ENCODE measurements at regions not wholly inside any gene's neighbourhood (a gene's known extent, or its start where the extent isn't known, plus 50 kb on each side); places are given as distances from the start of the nearest gene placed in this dataset.

GRCh38 chr12:94079566-94080340, 68.6 kb upstream of the PLXNC1 start:
- no peak overlapping the region for H3K4me3 ChIP-seq (ENCODE audit: low read depth in 1 of 3, low read length in 3 of 3)
- H3K27ac ChIP-seq (ENCODE audit: low read depth in 1 of 3, low read length in 2 of 3) = no peak overlapping the region
- FAIRE-seq = no peak
- peaks cover 2 to 3% (median 2%) of the 10 kb centered on the region in 3 donors for H3K4me1 ChIP-seq (ENCODE audit: control insufficient read depth in 3 of 3, insufficient read depth in 2 of 3, low read depth in 1 of 3, low read length in 2 of 3)
- no peak for DNase-seq
- no peaks in the 10 kb centered on the region for H3K27me3 ChIP-seq (ENCODE audit: control insufficient read depth in 3 of 3, insufficient read depth in 3 of 3, low read length in 3 of 3)
- H3K9me3 ChIP-seq (ENCODE audit: control insufficient read depth in 2 of 2, insufficient read depth in 1 of 2, low read depth in 1 of 2, low read length in 1 of 2) = peaks cover 0 to 6% of the 10 kb centered on the region in 2 donors
- WGBS, 3 donors = 84 to 88% (median 86%) methylated on average over 7 of the region's 7 CpGs
- no peaks in the 10 kb centered on the region for H3K36me3 ChIP-seq (ENCODE audit: control insufficient read depth in 3 of 3, insufficient read depth in 2 of 3, low read depth in 1 of 3, low read length in 3 of 3)

- WGBS, 3 donors = 36 to 58% (median 48%) methylated on average over 3 of the region's 3 CpGs
- Histone ChIP-seq H3K36me3 (ENCODE audit: control insufficient read depth in 3 of 3, insufficient read depth in 2 of 3, low read depth in 1 of 3, low read length in 3 of 3) (no peaks in the 10 kb centered on the region), H3K27me3 (ENCODE audit: control insufficient read depth in 3 of 3, insufficient read depth in 3 of 3, low read length in 3 of 3) (no peaks in the 10 kb centered on the region), H3K4me1 (ENCODE audit: control insufficient read depth in 3 of 3, insufficient read depth in 2 of 3, low read depth in 1 of 3, low read length in 2 of 3) (peaks cover 0 to 2% (median 0%) of the 10 kb centered on the region in 3 donors), H3K27ac (ENCODE audit: low read depth in 1 of 3, low read length in 2 of 3) (no peak overlapping the region), H3K9me3 (ENCODE audit: control insufficient read depth in 2 of 2, insufficient read depth in 1 of 2, low read depth in 1 of 2, low read length in 1 of 2) (peaks cover 0 to 6% of the 10 kb centered on the region in 2 donors), H3K4me3 (ENCODE audit: low read depth in 1 of 3, low read length in 3 of 3) (no peak overlapping the region)
- DNase-seq (no peak), FAIRE-seq (no peak)
Observed at GRCh38 chr12:94080341-94081009, 67.9 kb upstream of the PLXNC1 start.

- Histone ChIP-seq H3K27me3 (ENCODE audit: control insufficient read depth in 3 of 3, insufficient read depth in 3 of 3, low read length in 3 of 3) (no peaks in the 10 kb centered on the region), H3K4me1 (ENCODE audit: control insufficient read depth in 3 of 3, insufficient read depth in 2 of 3, low read depth in 1 of 3, low read length in 2 of 3) (no peaks in the 10 kb centered on the region), H3K4me3 (ENCODE audit: low read depth in 1 of 3, low read length in 3 of 3) (no peak overlapping the region), H3K27ac (ENCODE audit: low read depth in 1 of 3, low read length in 2 of 3) (no peak overlapping the region), H3K9me3 (ENCODE audit: control insufficient read depth in 2 of 2, insufficient read depth in 1 of 2, low read depth in 1 of 2, low read length in 1 of 2) (peaks cover 0 to 6% of the 10 kb centered on the region in 2 donors), H3K36me3 (ENCODE audit: control insufficient read depth in 3 of 3, insufficient read depth in 2 of 3, low read depth in 1 of 3, low read length in 3 of 3) (no peaks in the 10 kb centered on the region)
- 85 to 91% (median 86%) methylated on average over 5 of the region's 5 CpGs for WGBS, 3 donors
- FAIRE-seq = no peak
- DNase-seq = no peak
Observed at GRCh38 chr12:94082690-94083089, 65.7 kb upstream of the PLXNC1 start.

- Histone ChIP-seq H3K27ac (ENCODE audit: low read depth in 1 of 3, low read length in 2 of 3) (no peak overlapping the region), H3K4me1 (ENCODE audit: control insufficient read depth in 3 of 3, insufficient read depth in 2 of 3, low read depth in 1 of 3, low read length in 2 of 3) (no peaks in the 10 kb centered on the region), H3K36me3 (ENCODE audit: control insufficient read depth in 3 of 3, insufficient read depth in 2 of 3, low read depth in 1 of 3, low read length in 3 of 3) (no peaks in the 10 kb centered on the region), H3K4me3 (ENCODE audit: low read depth in 1 of 3, low read length in 3 of 3) (no peak overlapping the region), H3K27me3 (ENCODE audit: control insufficient read depth in 3 of 3, insufficient read depth in 3 of 3, low read length in 3 of 3) (peaks cover 0 to 3% (median 0%) of the 10 kb centered on the region in 3 donors), H3K9me3 (ENCODE audit: control insufficient read depth in 2 of 2, insufficient read depth in 1 of 2, low read depth in 1 of 2, low read length in 1 of 2) (no peaks in the 10 kb centered on the region)
- FAIRE-seq (no peak), DNase-seq (no peak)
- 53 to 70% (median 60%) methylated on average over 3 of the region's 3 CpGs for WGBS, 3 donors
Observed at GRCh38 chr12:94089891-94090290, 58.5 kb upstream of the PLXNC1 start.

GRCh38 chr12:94091624-94092023, 56.8 kb upstream of the PLXNC1 start:
- no peaks in the 10 kb centered on the region for H3K4me1 ChIP-seq (ENCODE audit: control insufficient read depth in 3 of 3, insufficient read depth in 2 of 3, low read depth in 1 of 3, low read length in 2 of 3)
- no peak for FAIRE-seq
- H3K36me3 ChIP-seq (ENCODE audit: control insufficient read depth in 3 of 3, insufficient read depth in 2 of 3, low read depth in 1 of 3, low read length in 3 of 3) = no peaks in the 10 kb centered on the region

GRCh38 chr12:94092516-94093241, 55.7 kb upstream of the PLXNC1 start:
- FAIRE-seq = no peak

More at GRCh38 chr12:94091624-94092023, 56.8 kb upstream of the PLXNC1 start:
- H3K27me3 ChIP-seq (ENCODE audit: control insufficient read depth in 3 of 3, insufficient read depth in 3 of 3, low read length in 3 of 3) = peaks cover 0 to 3% (median 0%) of the 10 kb centered on the region in 3 donors
- H3K9me3 ChIP-seq (ENCODE audit: control insufficient read depth in 2 of 2, insufficient read depth in 1 of 2, low read depth in 1 of 2, low read length in 1 of 2) = no peaks in the 10 kb centered on the region
- no peak overlapping the region for H3K4me3 ChIP-seq (ENCODE audit: low read depth in 1 of 3, low read length in 3 of 3)
- no peak overlapping the region for H3K27ac ChIP-seq (ENCODE audit: low read depth in 1 of 3, low read length in 2 of 3)
- WGBS, 3 donors = 85 to 88% (median 88%) methylated on average over 2 of the region's 2 CpGs
- no peak for DNase-seq

GRCh38 chr12:94094700-94095099, 53.7 kb upstream of the PLXNC1 start:
- FAIRE-seq = no peak
- H3K27ac ChIP-seq (ENCODE audit: low read depth in 1 of 3, low read length in 2 of 3) = no peak overlapping the region
- peaks cover 0 to 8% (median 0%) of the 10 kb centered on the region in 3 donors for H3K4me1 ChIP-seq (ENCODE audit: control insufficient read depth in 3 of 3, insufficient read depth in 2 of 3, low read depth in 1 of 3, low read length in 2 of 3)
- no peak for DNase-seq
- 86 to 89% (median 86%) methylated on average over 2 of the region's 2 CpGs for WGBS, 3 donors
- no peaks in the 10 kb centered on the region for H3K9me3 ChIP-seq (ENCODE audit: control insufficient read depth in 2 of 2, insufficient read depth in 1 of 2, low read depth in 1 of 2, low read length in 1 of 2)
- H3K36me3 ChIP-seq (ENCODE audit: control insufficient read depth in 3 of 3, insufficient read depth in 2 of 3, low read depth in 1 of 3, low read length in 3 of 3) = no peaks in the 10 kb centered on the region
- peaks cover 0 to 3% (median 0%) of the 10 kb centered on the region in 3 donors for H3K27me3 ChIP-seq (ENCODE audit: control insufficient read depth in 3 of 3, insufficient read depth in 3 of 3, low read length in 3 of 3)
- H3K4me3 ChIP-seq (ENCODE audit: low read depth in 1 of 3, low read length in 3 of 3) = no peak overlapping the region

More at GRCh38 chr12:94092516-94093241, 55.7 kb upstream of the PLXNC1 start:
- peaks cover 0 to 3% (median 0%) of the 10 kb centered on the region in 3 donors for H3K27me3 ChIP-seq (ENCODE audit: control insufficient read depth in 3 of 3, insufficient read depth in 3 of 3, low read length in 3 of 3)
- no peak overlapping the region for H3K27ac ChIP-seq (ENCODE audit: low read depth in 1 of 3, low read length in 2 of 3)
- H3K36me3 ChIP-seq (ENCODE audit: control insufficient read depth in 3 of 3, insufficient read depth in 2 of 3, low read depth in 1 of 3, low read length in 3 of 3) = no peaks in the 10 kb centered on the region
- H3K4me3 ChIP-seq (ENCODE audit: low read depth in 1 of 3, low read length in 3 of 3) = no peak overlapping the region
- no peaks in the 10 kb centered on the region for H3K4me1 ChIP-seq (ENCODE audit: control insufficient read depth in 3 of 3, insufficient read depth in 2 of 3, low read depth in 1 of 3, low read length in 2 of 3)
- no peak for DNase-seq
- no peaks in the 10 kb centered on the region for H3K9me3 ChIP-seq (ENCODE audit: control insufficient read depth in 2 of 2, insufficient read depth in 1 of 2, low read depth in 1 of 2, low read length in 1 of 2)
- 82 to 90% (median 88%) methylated on average over 13 of the region's 13 CpGs for WGBS, 3 donors

- Histone ChIP-seq H3K4me1 (ENCODE audit: control insufficient read depth in 3 of 3, insufficient read depth in 2 of 3, low read depth in 1 of 3, low read length in 2 of 3) (peaks cover 0 to 17% (median 0%) of the 10 kb centered on the region in 3 donors), H3K36me3 (ENCODE audit: control insufficient read depth in 3 of 3, insufficient read depth in 2 of 3, low read depth in 1 of 3, low read length in 3 of 3) (no peaks in the 10 kb centered on the region), H3K4me3 (ENCODE audit: low read depth in 1 of 3, low read length in 3 of 3) (no peak overlapping the region), H3K9me3 (ENCODE audit: control insufficient read depth in 2 of 2, insufficient read depth in 1 of 2, low read depth in 1 of 2, low read length in 1 of 2) (no peaks in the 10 kb centered on the region), H3K27ac (ENCODE audit: low read depth in 1 of 3, low read length in 2 of 3) (no peak overlapping the region), H3K27me3 (ENCODE audit: control insufficient read depth in 3 of 3, insufficient read depth in 3 of 3, low read length in 3 of 3) (peaks cover 0 to 3% (median 0%) of the 10 kb centered on the region in 3 donors)
- WGBS, 3 donors = 79 to 86% (median 85%) methylated on average over 2 of the region's 2 CpGs
- DNase-seq (no peak), FAIRE-seq (no peak)
Observed at GRCh38 chr12:94095618-94096017, 52.8 kb upstream of the PLXNC1 start.

Data from small intestine (tissue), 7 donors.